Lower lobe of right lung (tissue), 2 donors: ENCODE measurements at regions not wholly inside any gene's neighbourhood (a gene's known extent, or its start where the extent isn't known, plus 50 kb on each side); places are given as distances from the start of the nearest gene placed in this dataset.

Source experiments
- ATAC-seq, 2 donors: fragments of 200-7000 bp; cut with Tn5 transposase; one replicate each; pipeline ENCODE4 v1.9.1; 2020 to 2022; ENCODE audit warnings: mild to moderate bottlenecking in 2 of 2, moderate library complexity in 2 of 2
- DNase-seq: peaks from one replicate; pipeline ENCODE4 v3.0.0-alpha.2; 2020
- H3K27ac ChIP-seq: fragments of 200-600 bp; one replicate; pipeline ENCODE4 v1.8.0; 2022
- H3K27me3 ChIP-seq: fragments of 200-600 bp; one replicate; pipeline ENCODE4 v1.8.0; 2022; ENCODE audit warnings: low read depth
- H3K36me3 ChIP-seq: fragments of 200-600 bp; one replicate; pipeline ENCODE4 v1.8.0; 2022; ENCODE audit warnings: mild to moderate bottlenecking
- H3K4me1 ChIP-seq: fragments of 200-600 bp; one replicate; pipeline ENCODE4 v1.8.0; 2022
- H3K4me3 ChIP-seq: fragments of 200-600 bp; one replicate; pipeline ENCODE4 v1.8.0; 2022; ENCODE audit warnings: mild to moderate bottlenecking
- H3K9me3 ChIP-seq: fragments of 200-600 bp; one replicate; pipeline ENCODE4 v1.8.0; 2022
- intact Hi-C: fragments of 100-400 bp; cut with DNase I; formaldehyde crosslinking; loops from one replicate; pipeline ENCODE4 v1.11.0; 2022
- TF ChIP-seq, protein P1 (sequence below): fragments of 200-600 bp; IDR thresholded peaks from one replicate; pipeline ENCODE4 v1.8.0; 2022; ENCODE audit warnings: antibody characterized with exemption, mild to moderate bottlenecking
- donor health status: DM: no; HTN: yes; CAD: no; lungs with severe emphysema.

DNA sequence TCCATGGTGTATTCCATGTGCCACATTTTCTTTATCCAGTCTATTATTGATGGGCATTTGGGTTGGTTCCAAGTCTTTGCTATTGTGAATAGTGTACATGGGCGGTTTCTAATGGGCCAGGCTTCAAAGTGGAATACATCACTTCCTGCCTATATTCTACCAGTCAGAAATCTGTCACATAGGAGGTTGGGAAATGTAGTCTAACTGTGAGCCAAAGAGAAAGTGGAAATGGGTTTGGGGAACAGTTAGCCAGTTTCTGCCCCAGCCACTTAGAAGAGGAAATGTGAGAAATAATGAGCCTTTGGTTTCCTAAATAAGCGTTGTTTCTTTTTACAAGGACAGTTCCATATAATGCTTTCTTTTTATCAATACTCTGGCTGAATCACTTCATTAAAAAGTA is 85.1 kb upstream of the AP1S2 start:
- intact Hi-C loops: no loop called here
- Histone ChIP-seq H3K36me3 (no peaks in the 10 kb centered on the region), H3K4me3 (no peak overlapping the region), H3K9me3 (no peaks in the 10 kb centered on the region), H3K4me1 (no peaks in the 10 kb centered on the region), H3K27ac (no peak overlapping the region), H3K27me3 (no peaks in the 10 kb centered on the region)
- DNase-seq (no peak), ATAC-seq (no peak)
- TF ChIP-seq, protein P1, sequence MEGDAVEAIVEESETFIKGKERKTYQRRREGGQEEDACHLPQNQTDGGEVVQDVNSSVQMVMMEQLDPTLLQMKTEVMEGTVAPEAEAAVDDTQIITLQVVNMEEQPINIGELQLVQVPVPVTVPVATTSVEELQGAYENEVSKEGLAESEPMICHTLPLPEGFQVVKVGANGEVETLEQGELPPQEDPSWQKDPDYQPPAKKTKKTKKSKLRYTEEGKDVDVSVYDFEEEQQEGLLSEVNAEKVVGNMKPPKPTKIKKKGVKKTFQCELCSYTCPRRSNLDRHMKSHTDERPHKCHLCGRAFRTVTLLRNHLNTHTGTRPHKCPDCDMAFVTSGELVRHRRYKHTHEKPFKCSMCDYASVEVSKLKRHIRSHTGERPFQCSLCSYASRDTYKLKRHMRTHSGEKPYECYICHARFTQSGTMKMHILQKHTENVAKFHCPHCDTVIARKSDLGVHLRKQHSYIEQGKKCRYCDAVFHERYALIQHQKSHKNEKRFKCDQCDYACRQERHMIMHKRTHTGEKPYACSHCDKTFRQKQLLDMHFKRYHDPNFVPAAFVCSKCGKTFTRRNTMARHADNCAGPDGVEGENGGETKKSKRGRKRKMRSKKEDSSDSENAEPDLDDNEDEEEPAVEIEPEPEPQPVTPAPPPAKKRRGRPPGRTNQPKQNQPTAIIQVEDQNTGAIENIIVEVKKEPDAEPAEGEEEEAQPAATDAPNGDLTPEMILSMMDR: no peak

DNA sequence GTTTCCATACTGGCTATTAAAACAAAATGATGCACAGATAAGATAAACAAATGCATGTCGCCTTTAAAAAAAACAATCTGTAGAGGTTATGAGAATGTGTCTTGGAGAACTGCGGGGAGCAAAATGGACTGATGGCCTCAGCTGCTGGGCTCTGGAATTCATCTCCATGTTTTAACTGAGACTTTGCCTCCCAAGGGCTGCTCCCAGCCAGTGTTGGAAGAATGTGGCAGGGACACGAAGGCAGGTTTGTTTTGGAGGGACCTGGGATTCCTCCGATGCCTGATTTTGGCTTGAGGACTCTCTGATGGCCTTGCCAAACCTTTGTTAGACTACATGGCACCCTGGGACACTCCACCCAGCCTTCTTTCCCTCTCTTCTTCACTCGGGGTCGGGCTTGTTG is 83.5 kb upstream of the AP1S2 start:
- Histone ChIP-seq H3K27me3 (no peaks in the 10 kb centered on the region), H3K9me3 (no peaks in the 10 kb centered on the region), H3K36me3 (no peaks in the 10 kb centered on the region), H3K4me1 (no peaks in the 10 kb centered on the region), H3K4me3 (no peak overlapping the region), H3K27ac (no peak overlapping the region)
- intact Hi-C loops: no loop called here
- DNase-seq (no peak), ATAC-seq (no peak)
- TF ChIP-seq, protein P1: no peak

DNA sequence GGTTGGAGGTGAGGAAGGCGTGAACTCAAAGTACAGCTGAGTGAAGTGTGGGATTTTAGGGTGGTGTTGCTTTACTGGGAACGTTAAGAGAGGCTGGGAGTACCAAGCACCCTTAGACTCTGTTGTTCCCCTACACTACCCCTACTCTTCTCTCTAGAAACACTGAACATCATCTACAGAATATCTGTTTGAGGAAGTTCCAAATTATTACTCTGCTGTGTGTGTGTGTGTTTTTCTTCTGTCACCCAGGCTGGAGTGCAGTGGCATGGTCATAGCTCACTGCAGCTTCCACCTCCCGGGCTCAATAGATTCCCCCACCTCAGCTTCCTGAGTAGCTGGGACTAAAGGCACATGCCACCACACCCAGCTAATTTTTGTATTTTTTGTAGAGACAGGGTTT is 76.7 kb upstream of the AP1S2 start:
- Histone ChIP-seq H3K4me1 (no peaks in the 10 kb centered on the region), H3K36me3 (no peaks in the 10 kb centered on the region), H3K27ac (no peak overlapping the region), H3K4me3 (no peak overlapping the region), H3K27me3 (no peaks in the 10 kb centered on the region), H3K9me3 (no peaks in the 10 kb centered on the region)
- intact Hi-C loops: no loop called here
- DNase-seq (no peak), ATAC-seq (no peak)
- TF ChIP-seq, protein P1: no peak

DNA sequence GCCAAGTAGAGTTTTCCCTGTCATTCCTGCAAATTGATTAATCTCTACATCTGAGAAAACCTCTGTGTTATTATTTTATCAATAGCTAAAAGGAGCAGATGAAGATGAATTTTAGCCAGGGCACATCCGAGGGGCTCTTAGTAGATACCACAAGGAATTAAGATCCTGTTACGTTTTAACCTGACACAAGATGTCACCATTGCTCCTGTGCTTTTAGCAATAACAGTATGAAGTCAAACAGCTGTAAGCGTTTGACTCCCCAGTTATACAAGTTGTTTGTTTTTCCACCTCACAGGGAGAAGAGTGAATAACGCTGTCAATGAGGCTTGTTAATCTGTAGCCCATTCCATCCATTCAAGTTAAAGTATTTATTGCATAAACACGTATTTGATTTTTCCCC is 76.0 kb upstream of the AP1S2 start:
- intact Hi-C loops: no loop called here
- H3K27ac ChIP-seq: no peak overlapping the region
- no peaks in the 10 kb centered on the region for H3K4me1 ChIP-seq
- ATAC-seq (no peak), DNase-seq (no peak)
- H3K27me3 ChIP-seq: no peaks in the 10 kb centered on the region
- TF ChIP-seq, protein P1: no peak
- H3K9me3 ChIP-seq: no peaks in the 10 kb centered on the region
- H3K4me3 ChIP-seq: no peak overlapping the region
- no peaks in the 10 kb centered on the region for H3K36me3 ChIP-seq

DNA sequence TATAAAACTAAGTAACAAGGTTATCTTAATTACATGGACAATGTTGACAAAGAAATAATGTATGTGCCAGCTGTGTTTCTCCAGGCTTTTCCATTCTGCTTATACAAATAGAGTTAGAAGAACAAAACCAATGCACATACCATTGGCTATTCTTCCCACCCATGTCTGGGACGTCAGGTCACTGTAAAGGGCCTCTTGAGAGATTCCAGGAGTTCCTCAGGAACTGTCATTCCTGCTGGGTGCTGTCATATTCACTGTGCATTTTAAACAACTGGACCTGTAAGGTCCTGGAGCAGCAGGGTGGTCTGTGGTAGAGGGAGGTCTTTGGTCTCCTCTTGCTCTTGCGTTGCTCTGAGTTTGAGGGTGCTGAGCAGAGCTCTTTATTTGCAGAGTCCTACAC is 74.6 kb upstream of the AP1S2 start:
- H3K27me3 ChIP-seq: no peaks in the 10 kb centered on the region
- no peak for DNase-seq

More for the DNA sequence above, 74.6 kb upstream of the AP1S2 start:
- Histone ChIP-seq H3K4me1 (no peaks in the 10 kb centered on the region), H3K36me3 (no peaks in the 10 kb centered on the region), H3K9me3 (no peaks in the 10 kb centered on the region), H3K27ac (no peak overlapping the region), H3K4me3 (no peak overlapping the region)
- TF ChIP-seq, protein P1: no peak
- intact Hi-C loops: no loop called here
- ATAC-seq: no peak
